ENCODE measurements at regions not wholly inside any gene's neighbourhood (a gene's known extent, or its start where the extent isn't known, plus 50 kb on each side); places are given as distances from the start of the nearest gene placed in this dataset.

- no peaks in the 10 kb centered on the region for H3K9me3 ChIP-seq (ENCODE audit: insufficient read depth, low read length)
- no peak for TF ChIP-seq YY1 (IDR thresholded peaks at IDR 0.05; ENCODE audit: insufficient read depth, insufficient read length)
- no peak for TF ChIP-seq SUZ12 (IDR thresholded peaks at IDR 0.05; ENCODE audit: extremely low read depth, insufficient read depth, insufficient read length)
- no peak for TF ChIP-seq ZNF274 (IDR thresholded peaks at IDR 0.05; ENCODE audit: low read depth, low read length)
- no peak overlapping the region for H3K9ac ChIP-seq (ENCODE audit: insufficient read length, low read depth)
- no peaks in the 10 kb centered on the region for H3K4me1 ChIP-seq (ENCODE audit: insufficient read depth, insufficient read length)
- H3K36me3 ChIP-seq (ENCODE audit: insufficient read depth, insufficient read length, low read length), result no peaks in the 10 kb centered on the region
- H3K4me3 ChIP-seq (ENCODE audit: insufficient read length, low read depth), result no peak overlapping the region
- no peak for DNase-seq (ENCODE audit: low read depth, low spot score)
- H3K27me3 ChIP-seq (ENCODE audit: insufficient read depth, insufficient read length), result no peaks in the 10 kb centered on the region
Observed at GRCh38 chr6:145263778-145264211, 471.5 kb downstream of the EPM2A start.

- no peak for DNase-seq (ENCODE audit: low read depth, low spot score)
- Histone ChIP-seq H3K9ac (ENCODE audit: insufficient read length, low read depth) (no peak overlapping the region), H3K9me3 (ENCODE audit: insufficient read depth, low read length) (no peaks in the 10 kb centered on the region), H3K4me1 (ENCODE audit: insufficient read depth, insufficient read length) (no peaks in the 10 kb centered on the region), H3K36me3 (ENCODE audit: insufficient read depth, insufficient read length, low read length) (no peaks in the 10 kb centered on the region), H3K4me3 (ENCODE audit: insufficient read length, low read depth) (no peak overlapping the region), H3K27me3 (ENCODE audit: insufficient read depth, insufficient read length) (no peaks in the 10 kb centered on the region)
- no peak for TF ChIP-seq YY1 (IDR thresholded peaks at IDR 0.05; ENCODE audit: insufficient read depth, insufficient read length)
- TF ChIP-seq SUZ12 (IDR thresholded peaks at IDR 0.05; ENCODE audit: extremely low read depth, insufficient read depth, insufficient read length), result no peak
- TF ChIP-seq ZNF274 (IDR thresholded peaks at IDR 0.05; ENCODE audit: low read depth, low read length), result no peak
Observed at GRCh38 chr6:145266432-145267075, 468.8 kb downstream of the EPM2A start.

GRCh38 chr6:145267076-145267867, 468.0 kb downstream of the EPM2A start:
- H3K9me3 ChIP-seq (ENCODE audit: insufficient read depth, low read length), result no peaks in the 10 kb centered on the region
- no peak for TF ChIP-seq ZNF274 (IDR thresholded peaks at IDR 0.05; ENCODE audit: low read depth, low read length)
- TF ChIP-seq YY1 (IDR thresholded peaks at IDR 0.05; ENCODE audit: insufficient read depth, insufficient read length), result no peak
- TF ChIP-seq SUZ12 (IDR thresholded peaks at IDR 0.05; ENCODE audit: extremely low read depth, insufficient read depth, insufficient read length), result no peak
- no peak for DNase-seq (ENCODE audit: low read depth, low spot score)

GRCh38 chr6:145270464-145270863, 464.9 kb downstream of the EPM2A start:
- H3K27me3 ChIP-seq (ENCODE audit: insufficient read depth, insufficient read length), result no peaks in the 10 kb centered on the region
- no peaks in the 10 kb centered on the region for H3K9me3 ChIP-seq (ENCODE audit: insufficient read depth, low read length)
- H3K9ac ChIP-seq (ENCODE audit: insufficient read length, low read depth), result no peak overlapping the region
- DNase-seq (ENCODE audit: low read depth, low spot score), result no peak
- no peaks in the 10 kb centered on the region for H3K36me3 ChIP-seq (ENCODE audit: insufficient read depth, insufficient read length, low read length)
- TF ChIP-seq ZNF274 (IDR thresholded peaks at IDR 0.05; ENCODE audit: low read depth, low read length), result no peak
- no peak for TF ChIP-seq SUZ12 (IDR thresholded peaks at IDR 0.05; ENCODE audit: extremely low read depth, insufficient read depth, insufficient read length)
- no peak for TF ChIP-seq YY1 (IDR thresholded peaks at IDR 0.05; ENCODE audit: insufficient read depth, insufficient read length)
- no peaks in the 10 kb centered on the region for H3K4me1 ChIP-seq (ENCODE audit: insufficient read depth, insufficient read length)
- no peak overlapping the region for H3K4me3 ChIP-seq (ENCODE audit: insufficient read length, low read depth)

More at GRCh38 chr6:145267076-145267867, 468.0 kb downstream of the EPM2A start:
- Histone ChIP-seq H3K36me3 (ENCODE audit: insufficient read depth, insufficient read length, low read length) (no peaks in the 10 kb centered on the region), H3K9ac (ENCODE audit: insufficient read length, low read depth) (no peak overlapping the region), H3K27me3 (ENCODE audit: insufficient read depth, insufficient read length) (no peaks in the 10 kb centered on the region), H3K4me1 (ENCODE audit: insufficient read depth, insufficient read length) (no peaks in the 10 kb centered on the region), H3K4me3 (ENCODE audit: insufficient read length, low read depth) (no peak overlapping the region)

DNA sequence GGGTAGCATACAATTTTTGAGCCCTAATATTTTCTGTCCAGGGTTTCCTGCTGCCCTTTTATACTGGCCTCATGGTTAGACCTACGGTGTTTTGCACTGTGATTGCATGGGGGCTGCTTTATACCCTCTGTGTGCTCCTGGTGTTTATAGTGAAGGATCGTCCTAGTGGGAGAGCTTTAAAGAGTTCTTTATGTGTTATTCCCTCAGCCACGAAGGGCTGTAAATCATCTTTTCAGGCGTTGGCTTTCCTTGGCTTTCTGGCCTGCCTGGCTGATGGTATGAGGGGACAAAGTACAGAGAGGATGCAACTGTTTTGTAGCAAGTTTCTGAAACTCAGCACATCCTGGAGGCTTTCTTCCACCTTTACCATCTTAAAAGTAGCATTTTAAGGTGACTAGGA, 464.3 kb downstream of the EPM2A start:
- Histone ChIP-seq H3K36me3 (ENCODE audit: insufficient read depth, insufficient read length, low read length) (no peaks in the 10 kb centered on the region), H3K4me3 (ENCODE audit: insufficient read length, low read depth) (no peak overlapping the region), H3K27me3 (ENCODE audit: insufficient read depth, insufficient read length) (no peaks in the 10 kb centered on the region), H3K9ac (ENCODE audit: insufficient read length, low read depth) (no peak overlapping the region), H3K4me1 (ENCODE audit: insufficient read depth, insufficient read length) (no peaks in the 10 kb centered on the region), H3K9me3 (ENCODE audit: insufficient read depth, low read length) (no peaks in the 10 kb centered on the region)
- TF ChIP-seq SUZ12 (IDR thresholded peaks at IDR 0.05; ENCODE audit: extremely low read depth, insufficient read depth, insufficient read length), result no peak
- no peak for TF ChIP-seq YY1 (IDR thresholded peaks at IDR 0.05; ENCODE audit: insufficient read depth, insufficient read length)
- no peak for TF ChIP-seq ZNF274 (IDR thresholded peaks at IDR 0.05; ENCODE audit: low read depth, low read length)
- no peak for DNase-seq (ENCODE audit: low read depth, low spot score)

- Histone ChIP-seq H3K27me3 (ENCODE audit: insufficient read depth, insufficient read length) (no peaks in the 10 kb centered on the region), H3K4me3 (ENCODE audit: insufficient read length, low read depth) (no peak overlapping the region), H3K36me3 (ENCODE audit: insufficient read depth, insufficient read length, low read length) (no peaks in the 10 kb centered on the region), H3K9ac (ENCODE audit: insufficient read length, low read depth) (no peak overlapping the region), H3K4me1 (ENCODE audit: insufficient read depth, insufficient read length) (no peaks in the 10 kb centered on the region), H3K9me3 (ENCODE audit: insufficient read depth, low read length) (no peaks in the 10 kb centered on the region)
- no peak for TF ChIP-seq SUZ12 (IDR thresholded peaks at IDR 0.05; ENCODE audit: extremely low read depth, insufficient read depth, insufficient read length)
- no peak for TF ChIP-seq ZNF274 (IDR thresholded peaks at IDR 0.05; ENCODE audit: low read depth, low read length)
- no peak for TF ChIP-seq YY1 (IDR thresholded peaks at IDR 0.05; ENCODE audit: insufficient read depth, insufficient read length)
- no peak for DNase-seq (ENCODE audit: low read depth, low spot score)
Observed at GRCh38 chr6:145271577-145271976, 463.7 kb downstream of the EPM2A start.

GRCh38 chr6:145272246-145272645, 463.1 kb downstream of the EPM2A start:
- Histone ChIP-seq H3K4me1 (ENCODE audit: insufficient read depth, insufficient read length) (no peaks in the 10 kb centered on the region), H3K36me3 (ENCODE audit: insufficient read depth, insufficient read length, low read length) (no peaks in the 10 kb centered on the region), H3K4me3 (ENCODE audit: insufficient read length, low read depth) (no peak overlapping the region), H3K9me3 (ENCODE audit: insufficient read depth, low read length) (no peaks in the 10 kb centered on the region), H3K27me3 (ENCODE audit: insufficient read depth, insufficient read length) (no peaks in the 10 kb centered on the region), H3K9ac (ENCODE audit: insufficient read length, low read depth) (no peak overlapping the region)
- TF ChIP-seq YY1 (IDR thresholded peaks at IDR 0.05; ENCODE audit: insufficient read depth, insufficient read length) (no peak), SUZ12 (IDR thresholded peaks at IDR 0.05; ENCODE audit: extremely low read depth, insufficient read depth, insufficient read length) (no peak), ZNF274 (IDR thresholded peaks at IDR 0.05; ENCODE audit: low read depth, low read length) (no peak)
- no peak for DNase-seq (ENCODE audit: low read depth, low spot score)

Data from NT2/D1 (cell line).